ENCODE measurements at regions not wholly inside any gene's neighbourhood (a gene's known extent, or its start where the extent isn't known, plus 50 kb on each side); places are given as distances from the start of the nearest gene placed in this dataset.

GRCh38 chr6:10331334-10331968 is 83.4 kb downstream of the TFAP2A start:
- no peaks in the 10 kb centered on the region for H3K27me3 ChIP-seq
- no peaks in the 10 kb centered on the region for H3K9me3 ChIP-seq
- DNase-seq (ENCODE audit: extremely low spot score in 2 of 2) = no peak
- no peaks in the 10 kb centered on the region for H3K4me1 ChIP-seq
- no peak for TF ChIP-seq POLR2AphosphoS5 (IDR thresholded peaks at IDR 0.05; ENCODE audit: insufficient read depth in 1 of 2, low read depth in 1 of 2)
- TF ChIP-seq POLR2A (IDR thresholded peaks at IDR 0.05) = no peak
- no peaks in the 10 kb centered on the region for H3K36me3 ChIP-seq
- H3K4me3 ChIP-seq = no peak overlapping the region
- no peak overlapping the region for H3K27ac ChIP-seq
- intact Hi-C loops (cut with DNase I) = no loop called here

GRCh38 chr6:10330515-10330914 is 84.4 kb downstream of the TFAP2A start:
- Histone ChIP-seq H3K27ac (no peak overlapping the region), H3K36me3 (no peaks in the 10 kb centered on the region), H3K27me3 (no peaks in the 10 kb centered on the region), H3K9me3 (no peaks in the 10 kb centered on the region), H3K4me3 (no peak overlapping the region), H3K4me1 (no peaks in the 10 kb centered on the region)
- no peak for DNase-seq (ENCODE audit: extremely low spot score in 2 of 2)
- TF ChIP-seq POLR2AphosphoS5 (IDR thresholded peaks at IDR 0.05; ENCODE audit: insufficient read depth in 1 of 2, low read depth in 1 of 2) (no peak), CTCF (IDR thresholded peaks at IDR 0.05) (no peak), POLR2A (IDR thresholded peaks at IDR 0.05) (no peak)
- intact Hi-C loops (cut with DNase I) = no loop called here

GRCh38 chr6:10323018-10323417 is 91.9 kb downstream of the TFAP2A start:
- Histone ChIP-seq H3K9me3 (no peaks in the 10 kb centered on the region), H3K4me3 (no peak overlapping the region), H3K27me3 (no peaks in the 10 kb centered on the region), H3K4me1 (no peaks in the 10 kb centered on the region), H3K27ac (no peak overlapping the region), H3K36me3 (no peaks in the 10 kb centered on the region)
- DNase-seq (ENCODE audit: extremely low spot score in 2 of 2) = no peak
- intact Hi-C loops (cut with DNase I) = no loop called here
- TF ChIP-seq POLR2A (IDR thresholded peaks at IDR 0.05) (no peak), CTCF (IDR thresholded peaks at IDR 0.05) (no peak)

- H3K4me1 ChIP-seq = peaks cover 9% of the 10 kb centered on the region
- no peaks in the 10 kb centered on the region for H3K27me3 ChIP-seq
- no peak overlapping the region for H3K4me3 ChIP-seq
- intact Hi-C loops (cut with DNase I) = no loop called here
- TF ChIP-seq POLR2AphosphoS5 (IDR thresholded peaks at IDR 0.05; ENCODE audit: insufficient read depth in 1 of 2, low read depth in 1 of 2) (no peak), POLR2A (IDR thresholded peaks at IDR 0.05) (no peak), CTCF (IDR thresholded peaks at IDR 0.05) (no peak)
- H3K27ac ChIP-seq = no peak overlapping the region
- no peaks in the 10 kb centered on the region for H3K9me3 ChIP-seq
- no peaks in the 10 kb centered on the region for H3K36me3 ChIP-seq
- no peak for DNase-seq (ENCODE audit: extremely low spot score in 2 of 2)
These were observed 94.6 kb downstream of the TFAP2A start for GRCh38 chr6:10320291-10320690.

- TF ChIP-seq POLR2AphosphoS5 (IDR thresholded peaks at IDR 0.05; ENCODE audit: insufficient read depth in 1 of 2, low read depth in 1 of 2) = peak in 1 of 2 donors; percentile 16
- TF ChIP-seq POLR2A (IDR thresholded peaks at IDR 0.05) = no peak
- Histone ChIP-seq H3K9me3 (no peaks in the 10 kb centered on the region), H3K36me3 (no peaks in the 10 kb centered on the region), H3K27me3 (no peaks in the 10 kb centered on the region), H3K4me3 (no peak overlapping the region), H3K27ac (no peak overlapping the region), H3K4me1 (peaks cover 9% of the 10 kb centered on the region)
- no peak for DNase-seq (ENCODE audit: extremely low spot score in 2 of 2)
- intact Hi-C loops (cut with DNase I) = no loop called here
These were observed 98.5 kb downstream of the TFAP2A start for GRCh38 chr6:10316373-10316721.

- intact Hi-C loops (cut with DNase I) = no loop called here
- no peak overlapping the region for H3K27ac ChIP-seq
- H3K27me3 ChIP-seq = no peaks in the 10 kb centered on the region
- DNase-seq (ENCODE audit: extremely low spot score in 2 of 2) = no peak
- H3K4me3 ChIP-seq = no peak overlapping the region
- no peaks in the 10 kb centered on the region for H3K36me3 ChIP-seq
- no peak for TF ChIP-seq POLR2A (IDR thresholded peaks at IDR 0.05)
- no peak for TF ChIP-seq CTCF (IDR thresholded peaks at IDR 0.05)
- TF ChIP-seq POLR2AphosphoS5 (IDR thresholded peaks at IDR 0.05; ENCODE audit: insufficient read depth in 1 of 2, low read depth in 1 of 2) = no peak
- H3K9me3 ChIP-seq = no peaks in the 10 kb centered on the region
- H3K4me1 ChIP-seq = peaks cover 9% of the 10 kb centered on the region
These were observed 99.1 kb downstream of the TFAP2A start for GRCh38 chr6:10315658-10316372.

Data from vagina (tissue), 2 donors.